ENCODE measurements at regions not wholly inside any gene's neighbourhood (a gene's known extent, or its start where the extent isn't known, plus 50 kb on each side); places are given as distances from the start of the nearest gene placed in this dataset.
A peak's percentile ranks its signal among the peaks of the same experiment; 100 is the strongest.

GRCh38 chr20:22506827-22507226, 77.5 kb downstream of the FOXA2 start (continued):
- no peak for TF ChIP-seq ZNF253 (CRISPR knock-in tag; IDR thresholded peaks at IDR 0.05; ENCODE audit: borderline replicate concordance)
- 0 out of 2 replicates have a peak, but pooled peaks have one; percentile 8 for TF ChIP-seq ZNF816 (CRISPR knock-in tag; IDR thresholded peaks at IDR 0.05; ENCODE audit: borderline replicate concordance)
- TF ChIP-seq MAF1 (CRISPR knock-in tag; IDR thresholded peaks at IDR 0.05; ENCODE audit: borderline replicate concordance) = no peak
- no peak for TF ChIP-seq TEAD3 (CRISPR knock-in tag; optimal IDR thresholded peaks at IDR 0.05; ENCODE audit: borderline replicate concordance)
- 0 out of 2 replicates have a peak, but pooled peaks have one; percentile 58 for TF ChIP-seq RCOR2 (CRISPR knock-in tag; IDR thresholded peaks at IDR 0.05)
- TF ChIP-seq ZSCAN25 (CRISPR knock-in tag; IDR thresholded peaks at IDR 0.05) = no peak
- no peak for TF ChIP-seq CBFB (CRISPR knock-in tag; IDR thresholded peaks at IDR 0.05)
- 0 out of 2 replicates have a peak, but pooled peaks have one; percentile 5 for TF ChIP-seq GABPB1 (CRISPR knock-in tag; IDR thresholded peaks at IDR 0.05)
- TF ChIP-seq ZNF790 (CRISPR knock-in tag; IDR thresholded peaks at IDR 0.05; ENCODE audit: borderline replicate concordance) = no peak

- no peak overlapping the region for H3K4me2 ChIP-seq (ENCODE audit: low read depth, low read length)
- WGBS (ENCODE audit: low lambda C conversion rate) = 93% methylated on average over 4 of the region's 4 CpGs
- no peak overlapping the region for H2AFZ ChIP-seq (ENCODE audit: low read length)
- peaks cover 84% of the 10 kb centered on the region for H3K4me1 ChIP-seq (ENCODE audit: insufficient read depth, low read length)
- no peaks in the 10 kb centered on the region for H3K79me2 ChIP-seq (ENCODE audit: insufficient read depth, low read length)
- intact Hi-C loops (cut with micrococcal nuclease; ENCODE audit: unreplicated experiment) (no loop called here), in situ Hi-C loops (cut with HindIII; ENCODE audit: extremely low pct_ligation_motif_present, low pct_unique_long_range_greater_than_20kb) (no loop called here)
- no TSS peak for BruUV-seq (replicated peaks)
- no peak overlapping the region for H3K27ac ChIP-seq (ENCODE audit: extremely low read length, insufficient read depth, low read length)
- DNase-seq (ENCODE audit: low spot score) (no peak), ATAC-seq (no peak), FAIRE-seq (no peak)
- no peak overlapping the region for H3K9ac ChIP-seq (ENCODE audit: insufficient read depth, low read depth, low read length)
- no peaks in the 10 kb centered on the region for H4K20me1 ChIP-seq (ENCODE audit: insufficient read depth, low read length)
- ChIA-PET POLR2A (interaction anchor here (1.3 to 6.1 kb wide), 4 partner anchors 7 to 19 kb away, joined by 5 to 61 read pairs (median 42); no protein-coding TSS in a partner anchor), CTCF (ENCODE audit: low intra/inter-chr PET ratio, low total read pairs) (no interaction called here)
- no peak overlapping the region for H3K4me3 ChIP-seq (replicated peaks in 1 of 3; ENCODE audit: insufficient read depth in 1 of 3, low read depth in 2 of 3, low read length in 3 of 3)
- H3K36me3 ChIP-seq (replicated peaks in 1 of 2; ENCODE audit: control insufficient read depth in 1 of 2, insufficient read depth in 2 of 2, low read length in 2 of 2) = no peaks in the 10 kb centered on the region
- H3K27me3 ChIP-seq (ENCODE audit: control insufficient read depth in 1 of 2, insufficient read depth in 2 of 2, low read length in 2 of 2) = no peaks in the 10 kb centered on the region
- no peaks in the 10 kb centered on the region for H3K9me3 ChIP-seq (ENCODE audit: low read length)
- 0 out of 2 replicates have a peak, but pooled peaks have one; percentile 11 for TF ChIP-seq ZNF687 (CRISPR knock-in tag; IDR thresholded peaks at IDR 0.05)
- TF ChIP-seq RAD21 (CRISPR knock-in tag; IDR thresholded peaks at IDR 0.05) = no peak
- TF ChIP-seq ZNF792 (CRISPR knock-in tag; IDR thresholded peaks at IDR 0.05) = no peak
- TF ChIP-seq ZNF572 (CRISPR knock-in tag; IDR thresholded peaks at IDR 0.05) = no peak
- no peak for TF ChIP-seq ZSCAN22 (CRISPR knock-in tag; IDR thresholded peaks at IDR 0.05)
- no peak for TF ChIP-seq THAP11 (CRISPR knock-in tag; IDR thresholded peaks at IDR 0.05)
- 0 out of 2 replicates have a peak, but pooled peaks have one; percentile 6 for TF ChIP-seq HOXA3 (CRISPR knock-in tag; IDR thresholded peaks at IDR 0.05)
- TF ChIP-seq HMGXB3 (CRISPR knock-in tag; IDR thresholded peaks at IDR 0.05; ENCODE audit: borderline replicate concordance) = no peak
- no peak for TF ChIP-seq ZKSCAN1 (IDR thresholded peaks at IDR 0.05; ENCODE audit: low read length)
Measured at GRCh38 chr20:22504829-22505377, 79.5 kb downstream of the FOXA2 start.

Measured in HepG2 (cell line).